A673 (cell line): ENCODE measurements at regions not wholly inside any gene's neighbourhood (a gene's known extent, or its start where the extent isn't known, plus 50 kb on each side); places are given as distances from the start of the nearest gene placed in this dataset.

ENCODE experiments used
- EZH2 ChIP-seq: fragments of 200-600 bp; sonication (generic); IDR thresholded peaks from 2 replicates; pipeline ENCODE4 v1.6.1; 2017; ENCODE audit warnings: borderline replicate concordance, low read depth, mild to moderate bottlenecking, mixed read lengths, antibody characterized with exemption, low read length; ENCODE audit not compliant: poor library complexity, severe bottlenecking
- TF ChIP-seq, protein P1 (sequence below): fragments of 300-800, 200-600 bp; sonication (generic); conservative IDR thresholded peaks from 2 replicates; pipeline ENCODE4 v1.5.1; 2017; ENCODE audit warnings: low read depth, mild to moderate bottlenecking, antibody characterized with exemption, low read length, moderate library complexity, mixed read lengths

- TF ChIP-seq, protein P1, sequence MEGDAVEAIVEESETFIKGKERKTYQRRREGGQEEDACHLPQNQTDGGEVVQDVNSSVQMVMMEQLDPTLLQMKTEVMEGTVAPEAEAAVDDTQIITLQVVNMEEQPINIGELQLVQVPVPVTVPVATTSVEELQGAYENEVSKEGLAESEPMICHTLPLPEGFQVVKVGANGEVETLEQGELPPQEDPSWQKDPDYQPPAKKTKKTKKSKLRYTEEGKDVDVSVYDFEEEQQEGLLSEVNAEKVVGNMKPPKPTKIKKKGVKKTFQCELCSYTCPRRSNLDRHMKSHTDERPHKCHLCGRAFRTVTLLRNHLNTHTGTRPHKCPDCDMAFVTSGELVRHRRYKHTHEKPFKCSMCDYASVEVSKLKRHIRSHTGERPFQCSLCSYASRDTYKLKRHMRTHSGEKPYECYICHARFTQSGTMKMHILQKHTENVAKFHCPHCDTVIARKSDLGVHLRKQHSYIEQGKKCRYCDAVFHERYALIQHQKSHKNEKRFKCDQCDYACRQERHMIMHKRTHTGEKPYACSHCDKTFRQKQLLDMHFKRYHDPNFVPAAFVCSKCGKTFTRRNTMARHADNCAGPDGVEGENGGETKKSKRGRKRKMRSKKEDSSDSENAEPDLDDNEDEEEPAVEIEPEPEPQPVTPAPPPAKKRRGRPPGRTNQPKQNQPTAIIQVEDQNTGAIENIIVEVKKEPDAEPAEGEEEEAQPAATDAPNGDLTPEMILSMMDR: no peak
- TF ChIP-seq EZH2: no peak
Observed at GRCh38 chr13:44128552-44129001, 245.0 kb upstream of the SERP2 start.
